GM21717 (cell line): ENCODE measurements at regions not wholly inside any gene's neighbourhood (a gene's known extent, or its start where the extent isn't known, plus 50 kb on each side); places are given as distances from the start of the nearest gene placed in this dataset.
"Not testable (repeated sequence)": the region's sequence is repeated elsewhere in the genome, so short reads cannot be mapped to it uniquely, and the experiment has no call there.

Experiments used
- ATAC-seq: cut with Tn5 transposase; IDR thresholded peaks from one replicate; pipeline ENCODE4 v1.9.1; 2021; ENCODE audit warnings: mild to moderate bottlenecking, moderate library complexity; ENCODE audit not compliant: unreplicated experiment

- ATAC-seq: no peak
Observed at GRCh38 chr4:137960371-137961050, 281.6 kb downstream of the SLC7A11 start.

- no peak for ATAC-seq
Observed at GRCh38 chr4:137957806-137958205, 284.3 kb downstream of the SLC7A11 start.

GRCh38 chr4:137956256-137956655 is 285.9 kb downstream of the SLC7A11 start:
- no peak for ATAC-seq

- no peak for ATAC-seq
Observed at GRCh38 chr4:137955595-137955994, 286.6 kb downstream of the SLC7A11 start.

- no peak for ATAC-seq
Observed at GRCh38 chr4:137952116-137952515, 290.0 kb downstream of the SLC7A11 start.

GRCh38 chr4:137950286-137950685 is 291.9 kb downstream of the SLC7A11 start:
- no peak for ATAC-seq

- ATAC-seq: no peak
Observed at GRCh38 chr4:137949746-137950145, 292.4 kb downstream of the SLC7A11 start.

GRCh38 chr4:137946453-137947174 is 295.5 kb downstream of the SLC7A11 start:
- no peak for ATAC-seq

GRCh38 chr4:137942815-137943214 is 299.3 kb downstream of the SLC7A11 start:
- ATAC-seq: not testable (repeated sequence)

GRCh38 chr4:137942015-137942515 is 300.1 kb downstream of the SLC7A11 start:
- ATAC-seq: not testable (repeated sequence)

- no peak for ATAC-seq
Observed at GRCh38 chr4:137934911-137935310, 307.2 kb downstream of the SLC7A11 start.

- no peak for ATAC-seq
Observed at GRCh38 chr4:137934046-137934445, 308.1 kb downstream of the SLC7A11 start.

- ATAC-seq: no peak
Observed at GRCh38 chr4:137927972-137928371, 314.2 kb downstream of the SLC7A11 start.

- ATAC-seq: peak; percentile 71
Observed at GRCh38 chr4:137923494-137923893, 318.7 kb downstream of the SLC7A11 start.

- ATAC-seq: no peak
Observed at GRCh38 chr4:137922721-137923120, 319.4 kb downstream of the SLC7A11 start.

GRCh38 chr4:137909529-137910309 is 332.4 kb downstream of the SLC7A11 start:
- no peak for ATAC-seq

- no peak for ATAC-seq
Observed at GRCh38 chr4:137905930-137906329, 336.2 kb downstream of the SLC7A11 start.

- ATAC-seq: no peak
Observed at GRCh38 chr4:137901114-137901513, 341.0 kb downstream of the SLC7A11 start.

GRCh38 chr4:137896221-137896737 is 345.9 kb downstream of the SLC7A11 start:
- ATAC-seq: no peak

GRCh38 chr4:137895515-137895914 is 346.6 kb downstream of the SLC7A11 start:
- ATAC-seq: not testable (repeated sequence)

GRCh38 chr4:137892134-137892533 is 350.0 kb downstream of the SLC7A11 start:
- no peak for ATAC-seq
